GM23338 (cell line): ENCODE measurements at regions not wholly inside any gene's neighbourhood (a gene's known extent, or its start where the extent isn't known, plus 50 kb on each side); places are given as distances from the start of the nearest gene placed in this dataset.

ENCODE experiments used
- ETS1 ChIP-seq: IDR thresholded peaks from 2 replicates; pipeline ENCODE4 v1.6.1; 2016; ENCODE audit warnings: antibody characterized with exemption
- EZH2 ChIP-seq: fragments of 200-600 bp; sonication (generic); IDR thresholded peaks from one replicate; pipeline ENCODE4 v1.8.0; 2017; ENCODE audit warnings: antibody characterized with exemption, mild to moderate bottlenecking, low read depth; ENCODE audit not compliant: unreplicated experiment
- EZH2phosphoT487 ChIP-seq: fragments of 200-600 bp; sonication (generic); IDR thresholded peaks from one replicate; pipeline ENCODE4 v1.8.1; 2018; ENCODE audit warnings: antibody characterized with exemption; ENCODE audit not compliant: unreplicated experiment
- JUNB ChIP-seq: IDR thresholded peaks from one replicate; pipeline ENCODE4 v1.6.1; 2016; ENCODE audit warnings: antibody characterized with exemption; ENCODE audit not compliant: unreplicated experiment
- POLR2AphosphoS5 ChIP-seq: IDR thresholded peaks from 2 replicates; pipeline ENCODE4 v1.6.1; 2016; ENCODE audit warnings: antibody characterized with exemption, low read depth
- ZNF462 ChIP-seq: fragments of 250-450 bp; sonication (Bioruptor Pico); IDR thresholded peaks from 2 replicates; pipeline ENCODE4 v1.5.0; 2020; ENCODE audit warnings: mild to moderate bottlenecking, moderate library complexity
- TF ChIP-seq, protein P1 (sequence below), 2 experiments: fragments of 200-600 bp in 1 of 2; sonication (generic) in 1 of 2; conservative IDR thresholded peaks; 2 replicates each; pipeline versions ENCODE4 v1.5.1 to v1.6.1; 2016 to 2017; ENCODE audit warnings: antibody characterized with exemption in 2 of 2, low read depth in 2 of 2, mild to moderate bottlenecking in 2 of 2, moderate library complexity in 1 of 2
- TF ChIP-seq, protein P2 (sequence below): IDR thresholded peaks from one replicate; pipeline ENCODE4 v1.6.1; 2018; ENCODE audit warnings: antibody characterized with exemption; ENCODE audit not compliant: unreplicated experiment

- TF ChIP-seq, protein P1, sequence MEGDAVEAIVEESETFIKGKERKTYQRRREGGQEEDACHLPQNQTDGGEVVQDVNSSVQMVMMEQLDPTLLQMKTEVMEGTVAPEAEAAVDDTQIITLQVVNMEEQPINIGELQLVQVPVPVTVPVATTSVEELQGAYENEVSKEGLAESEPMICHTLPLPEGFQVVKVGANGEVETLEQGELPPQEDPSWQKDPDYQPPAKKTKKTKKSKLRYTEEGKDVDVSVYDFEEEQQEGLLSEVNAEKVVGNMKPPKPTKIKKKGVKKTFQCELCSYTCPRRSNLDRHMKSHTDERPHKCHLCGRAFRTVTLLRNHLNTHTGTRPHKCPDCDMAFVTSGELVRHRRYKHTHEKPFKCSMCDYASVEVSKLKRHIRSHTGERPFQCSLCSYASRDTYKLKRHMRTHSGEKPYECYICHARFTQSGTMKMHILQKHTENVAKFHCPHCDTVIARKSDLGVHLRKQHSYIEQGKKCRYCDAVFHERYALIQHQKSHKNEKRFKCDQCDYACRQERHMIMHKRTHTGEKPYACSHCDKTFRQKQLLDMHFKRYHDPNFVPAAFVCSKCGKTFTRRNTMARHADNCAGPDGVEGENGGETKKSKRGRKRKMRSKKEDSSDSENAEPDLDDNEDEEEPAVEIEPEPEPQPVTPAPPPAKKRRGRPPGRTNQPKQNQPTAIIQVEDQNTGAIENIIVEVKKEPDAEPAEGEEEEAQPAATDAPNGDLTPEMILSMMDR (conservative IDR thresholded peaks at IDR 0.05; ENCODE audit: low read depth in 2 of 2): no peak
- no peak for TF ChIP-seq POLR2AphosphoS5
- no peak for TF ChIP-seq ZNF462 (CRISPR knock-in tag)
- TF ChIP-seq, protein P2, sequence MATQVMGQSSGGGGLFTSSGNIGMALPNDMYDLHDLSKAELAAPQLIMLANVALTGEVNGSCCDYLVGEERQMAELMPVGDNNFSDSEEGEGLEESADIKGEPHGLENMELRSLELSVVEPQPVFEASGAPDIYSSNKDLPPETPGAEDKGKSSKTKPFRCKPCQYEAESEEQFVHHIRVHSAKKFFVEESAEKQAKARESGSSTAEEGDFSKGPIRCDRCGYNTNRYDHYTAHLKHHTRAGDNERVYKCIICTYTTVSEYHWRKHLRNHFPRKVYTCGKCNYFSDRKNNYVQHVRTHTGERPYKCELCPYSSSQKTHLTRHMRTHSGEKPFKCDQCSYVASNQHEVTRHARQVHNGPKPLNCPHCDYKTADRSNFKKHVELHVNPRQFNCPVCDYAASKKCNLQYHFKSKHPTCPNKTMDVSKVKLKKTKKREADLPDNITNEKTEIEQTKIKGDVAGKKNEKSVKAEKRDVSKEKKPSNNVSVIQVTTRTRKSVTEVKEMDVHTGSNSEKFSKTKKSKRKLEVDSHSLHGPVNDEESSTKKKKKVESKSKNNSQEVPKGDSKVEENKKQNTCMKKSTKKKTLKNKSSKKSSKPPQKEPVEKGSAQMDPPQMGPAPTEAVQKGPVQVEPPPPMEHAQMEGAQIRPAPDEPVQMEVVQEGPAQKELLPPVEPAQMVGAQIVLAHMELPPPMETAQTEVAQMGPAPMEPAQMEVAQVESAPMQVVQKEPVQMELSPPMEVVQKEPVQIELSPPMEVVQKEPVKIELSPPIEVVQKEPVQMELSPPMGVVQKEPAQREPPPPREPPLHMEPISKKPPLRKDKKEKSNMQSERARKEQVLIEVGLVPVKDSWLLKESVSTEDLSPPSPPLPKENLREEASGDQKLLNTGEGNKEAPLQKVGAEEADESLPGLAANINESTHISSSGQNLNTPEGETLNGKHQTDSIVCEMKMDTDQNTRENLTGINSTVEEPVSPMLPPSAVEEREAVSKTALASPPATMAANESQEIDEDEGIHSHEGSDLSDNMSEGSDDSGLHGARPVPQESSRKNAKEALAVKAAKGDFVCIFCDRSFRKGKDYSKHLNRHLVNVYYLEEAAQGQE: no peak
- no peak for TF ChIP-seq JUNB
- no peak for TF ChIP-seq EZH2
- no peak for TF ChIP-seq EZH2phosphoT487
- no peak for TF ChIP-seq ETS1
These were observed 277.7 kb upstream of the HNRNPA3 start for GRCh38 chr2:176934869-176935415.
